ENCODE measurements at regions not wholly inside any gene's neighbourhood (a gene's known extent, or its start where the extent isn't known, plus 50 kb on each side); places are given as distances from the start of the nearest gene placed in this dataset.

- H3K9me3 ChIP-seq, result no peaks in the 10 kb centered on the region
- H3K27me3 ChIP-seq, result peaks cover 0 to 2% of the 10 kb centered on the region in 2 donors
- intact Hi-C loops (cut with DNase I; ENCODE audit: low total_unique reads), result no loop called here
- no peaks in the 10 kb centered on the region for H3K36me3 ChIP-seq
- H3K4me3 ChIP-seq, result no peak overlapping the region
- no peaks in the 10 kb centered on the region for H3K4me1 ChIP-seq
- TF ChIP-seq CTCF (IDR thresholded peaks at IDR 0.05), result no peak
- DNase-seq, result no peak
- no peak overlapping the region for H3K27ac ChIP-seq
These were observed 225.9 kb upstream of the CST7 start for GRCh38 chr20:24723186-24723585.

- no peak overlapping the region for H3K4me3 ChIP-seq
- no peak for DNase-seq
These were observed 225.3 kb upstream of the CST7 start for GRCh38 chr20:24723647-24724352.

GRCh38 chr20:24724982-24725533, 224.0 kb upstream of the CST7 start:
- no peak overlapping the region for H3K4me3 ChIP-seq
- no peaks in the 10 kb centered on the region for H3K4me1 ChIP-seq
- H3K27me3 ChIP-seq, result peaks cover 0 to 2% of the 10 kb centered on the region in 2 donors
- no peak for TF ChIP-seq CTCF (IDR thresholded peaks at IDR 0.05)
- H3K36me3 ChIP-seq, result no peaks in the 10 kb centered on the region
- no peaks in the 10 kb centered on the region for H3K9me3 ChIP-seq
- DNase-seq, result no peak
- no peak overlapping the region for H3K27ac ChIP-seq
- intact Hi-C loops (cut with DNase I; ENCODE audit: low total_unique reads), result no loop called here

More at GRCh38 chr20:24723647-24724352, 225.3 kb upstream of the CST7 start:
- Histone ChIP-seq H3K27me3 (peaks cover 0 to 2% of the 10 kb centered on the region in 2 donors), H3K27ac (no peak overlapping the region), H3K9me3 (no peaks in the 10 kb centered on the region), H3K36me3 (no peaks in the 10 kb centered on the region), H3K4me1 (no peaks in the 10 kb centered on the region)
- TF ChIP-seq CTCF (IDR thresholded peaks at IDR 0.05), result no peak
- intact Hi-C loops (cut with DNase I; ENCODE audit: low total_unique reads), result no loop called here

- intact Hi-C loops (cut with DNase I; ENCODE audit: low total_unique reads), result no loop called here
- no peak overlapping the region for H3K4me3 ChIP-seq
- no peak for TF ChIP-seq CTCF (IDR thresholded peaks at IDR 0.05)
- no peaks in the 10 kb centered on the region for H3K27me3 ChIP-seq
- H3K9me3 ChIP-seq, result no peaks in the 10 kb centered on the region
- H3K4me1 ChIP-seq, result no peaks in the 10 kb centered on the region
- H3K36me3 ChIP-seq, result no peaks in the 10 kb centered on the region
- no peak for DNase-seq
- no peak overlapping the region for H3K27ac ChIP-seq
These were observed 221.3 kb upstream of the CST7 start for GRCh38 chr20:24727795-24728194.

GRCh38 chr20:24729896-24730605, 219.0 kb upstream of the CST7 start:
- Histone ChIP-seq H3K36me3 (no peaks in the 10 kb centered on the region), H3K4me1 (no peaks in the 10 kb centered on the region), H3K27me3 (no peaks in the 10 kb centered on the region), H3K9me3 (no peaks in the 10 kb centered on the region), H3K4me3 (no peak overlapping the region), H3K27ac (no peak overlapping the region)
- no peak for DNase-seq
- intact Hi-C loops (cut with DNase I; ENCODE audit: low total_unique reads), result no loop called here
- no peak for TF ChIP-seq CTCF (IDR thresholded peaks at IDR 0.05)
